Activated T-cell treated with anti-CD3 and anti-CD28 coated beads, Interleukin-2, amount 50 U/mL, for 72 hours (primary cell): ENCODE measurements at regions not wholly inside any gene's neighbourhood (a gene's known extent, or its start where the extent isn't known, plus 50 kb on each side); places are given as distances from the start of the nearest gene placed in this dataset.
"Not testable (repeated sequence)": the region's sequence is repeated elsewhere in the genome, so short reads cannot be mapped to it uniquely, and the experiment has no call there.

ENCODE experiments used
- ATAC-seq, 2 donors: fragments of 150-1000 bp; cut with Tn5 transposase; replicated peaks in 1 of 2; 2 replicates each; pipeline ENCODE4 v1.10.0; 2021; ENCODE audit warnings: moderate library complexity in 2 of 2, mild to moderate bottlenecking in 1 of 2
- DNase-seq, 2 donors: peaks; one replicate each; pipeline ENCODE4 v3.0.0; 2021 to 2022; ENCODE audit warnings: mixed read lengths in 1 of 2
- H3K27ac Mint-ChIP-seq: one replicate; pipeline ENCODE4 v1.8.0; 2022; ENCODE audit warnings: mild to moderate bottlenecking, moderate library complexity, mixed read lengths
- H3K27me3 Mint-ChIP-seq: one replicate; pipeline ENCODE4 v1.8.0; 2022; ENCODE audit warnings: low read depth, mixed read lengths
- H3K36me3 Mint-ChIP-seq, 2 donors: one replicate each; pipeline ENCODE4 v1.8.0; 2022; ENCODE audit warnings: mixed read lengths in 2 of 2, mild to moderate bottlenecking in 1 of 2; ENCODE audit not compliant: insufficient read depth in 2 of 2
- H3K4me1 Mint-ChIP-seq: one replicate; pipeline ENCODE4 v1.8.0; 2022; ENCODE audit warnings: low read depth, mixed read lengths
- H3K4me3 Mint-ChIP-seq, 2 donors: one replicate each; pipeline ENCODE4 v1.8.0; 2022; ENCODE audit warnings: mild to moderate bottlenecking in 2 of 2, mixed read lengths in 2 of 2, moderate library complexity in 2 of 2
- H3K9me3 Mint-ChIP-seq, 2 donors: one replicate each; pipeline ENCODE4 v1.8.0; 2022; ENCODE audit warnings: mixed read lengths in 2 of 2

GRCh38 chr13:47726394-47726793 is 274.7 kb downstream of the SUCLA2 start:
- H3K36me3 Mint-ChIP-seq = no peaks in the 10 kb centered on the region
- no peaks in the 10 kb centered on the region for H3K27me3 Mint-ChIP-seq
- no peaks in the 10 kb centered on the region for H3K9me3 Mint-ChIP-seq
- DNase-seq = no peak
- no peak overlapping the region for H3K27ac Mint-ChIP-seq
- no peak for ATAC-seq
- H3K4me1 Mint-ChIP-seq = no peaks in the 10 kb centered on the region
- no peak overlapping the region for H3K4me3 Mint-ChIP-seq

- Mint-ChIP-seq H3K27ac (no peak overlapping the region), H3K9me3 (no peaks in the 10 kb centered on the region), H3K4me3 (no peak overlapping the region), H3K4me1 (no peaks in the 10 kb centered on the region), H3K27me3 (no peaks in the 10 kb centered on the region), H3K36me3 (no peaks in the 10 kb centered on the region)
- no peak for ATAC-seq
- DNase-seq = no peak
Observed at GRCh38 chr13:47723898-47724297, 277.2 kb downstream of the SUCLA2 start.

- H3K4me3 Mint-ChIP-seq = no peak overlapping the region
- no peaks in the 10 kb centered on the region for H3K9me3 Mint-ChIP-seq
- H3K4me1 Mint-ChIP-seq = no peaks in the 10 kb centered on the region
- no peaks in the 10 kb centered on the region for H3K27me3 Mint-ChIP-seq
- H3K36me3 Mint-ChIP-seq = no peaks in the 10 kb centered on the region
- ATAC-seq (no peak), DNase-seq (no peak)
- no peak overlapping the region for H3K27ac Mint-ChIP-seq
Observed at GRCh38 chr13:47719164-47719563, 281.9 kb downstream of the SUCLA2 start.

- DNase-seq (no peak), ATAC-seq (no peak)
- Mint-ChIP-seq H3K36me3 (no peaks in the 10 kb centered on the region), H3K9me3 (peaks cover 0 to 1% of the 10 kb centered on the region in 2 donors), H3K4me1 (no peaks in the 10 kb centered on the region), H3K27ac (no peak overlapping the region), H3K4me3 (no peak overlapping the region), H3K27me3 (no peaks in the 10 kb centered on the region)
Observed at GRCh38 chr13:47718556-47718955, 282.5 kb downstream of the SUCLA2 start.

- Mint-ChIP-seq H3K27ac (no peak overlapping the region), H3K9me3 (peaks cover 0 to 3% of the 10 kb centered on the region in 2 donors), H3K4me1 (peaks cover 6% of the 10 kb centered on the region), H3K27me3 (peaks cover 18% of the 10 kb centered on the region), H3K36me3 (peaks cover 0 to 3% of the 10 kb centered on the region in 2 donors), H3K4me3 (no peak overlapping the region)
- ATAC-seq (peak in 1 of 2 donors; percentile 67), DNase-seq (no peak)
Observed at GRCh38 chr13:47708386-47708785, 292.7 kb downstream of the SUCLA2 start.

GRCh38 chr13:47707414-47707813 is 293.7 kb downstream of the SUCLA2 start:
- Mint-ChIP-seq H3K36me3 (peaks cover 0 to 3% of the 10 kb centered on the region in 2 donors), H3K27ac (no peak overlapping the region), H3K4me3 (no peak overlapping the region), H3K27me3 (peaks cover 18% of the 10 kb centered on the region), H3K9me3 (peaks cover 0 to 3% of the 10 kb centered on the region in 2 donors), H3K4me1 (peaks cover 6% of the 10 kb centered on the region)
- ATAC-seq (peak in 1 of 2 donors; percentile 39), DNase-seq (no peak)

GRCh38 chr13:47705185-47705584 is 295.9 kb downstream of the SUCLA2 start:
- Mint-ChIP-seq H3K4me3 (no peak overlapping the region), H3K27me3 (peaks cover 7% of the 10 kb centered on the region), H3K9me3 (no peaks in the 10 kb centered on the region), H3K27ac (no peak overlapping the region), H3K4me1 (peaks cover 6% of the 10 kb centered on the region), H3K36me3 (no peaks in the 10 kb centered on the region)
- DNase-seq (no peak), ATAC-seq (no peak)

GRCh38 chr13:47696674-47697073 is 304.4 kb downstream of the SUCLA2 start:
- Mint-ChIP-seq H3K36me3 (no peaks in the 10 kb centered on the region), H3K27ac (no peak overlapping the region), H3K4me3 (no peak overlapping the region), H3K9me3 (no peaks in the 10 kb centered on the region), H3K27me3 (no peaks in the 10 kb centered on the region), H3K4me1 (no peaks in the 10 kb centered on the region)
- DNase-seq = no peak
- no peak for ATAC-seq

- Mint-ChIP-seq H3K9me3 (peaks cover 0 to 2% of the 10 kb centered on the region in 2 donors), H3K27ac (no peak overlapping the region), H3K4me3 (no peak overlapping the region), H3K36me3 (no peaks in the 10 kb centered on the region), H3K27me3 (no peaks in the 10 kb centered on the region), H3K4me1 (no peaks in the 10 kb centered on the region)
- DNase-seq = no peak
- ATAC-seq = no peak
Observed at GRCh38 chr13:47687577-47687976, 313.5 kb downstream of the SUCLA2 start.

GRCh38 chr13:47685156-47685555 is 315.9 kb downstream of the SUCLA2 start:
- not testable (repeated sequence) for H3K27me3 Mint-ChIP-seq, H3K4me1 Mint-ChIP-seq, DNase-seq, H3K36me3 Mint-ChIP-seq, ATAC-seq, H3K27ac Mint-ChIP-seq, H3K4me3 Mint-ChIP-seq, H3K9me3 Mint-ChIP-seq

- no peak for ATAC-seq
- Mint-ChIP-seq H3K36me3 (no peaks in the 10 kb centered on the region), H3K4me3 (no peak overlapping the region), H3K4me1 (no peaks in the 10 kb centered on the region), H3K9me3 (peaks cover 0 to 2% of the 10 kb centered on the region in 2 donors), H3K27ac (no peak overlapping the region), H3K27me3 (no peaks in the 10 kb centered on the region)
- no peak for DNase-seq
Observed at GRCh38 chr13:47680748-47681147, 320.3 kb downstream of the SUCLA2 start.

- ATAC-seq (no peak), DNase-seq (no peak)
- Mint-ChIP-seq H3K27ac (no peak overlapping the region), H3K4me3 (no peak overlapping the region), H3K36me3 (no peaks in the 10 kb centered on the region), H3K27me3 (no peaks in the 10 kb centered on the region), H3K4me1 (no peaks in the 10 kb centered on the region), H3K9me3 (peaks cover 0 to 2% of the 10 kb centered on the region in 2 donors)
Observed at GRCh38 chr13:47679401-47679800, 321.7 kb downstream of the SUCLA2 start.

GRCh38 chr13:47678201-47678968 is 322.7 kb downstream of the SUCLA2 start:
- H3K4me3 Mint-ChIP-seq = no peak overlapping the region
- H3K4me1 Mint-ChIP-seq = no peaks in the 10 kb centered on the region
- H3K27ac Mint-ChIP-seq = no peak overlapping the region
- no peaks in the 10 kb centered on the region for H3K36me3 Mint-ChIP-seq
- no peaks in the 10 kb centered on the region for H3K9me3 Mint-ChIP-seq
- no peaks in the 10 kb centered on the region for H3K27me3 Mint-ChIP-seq
- ATAC-seq (no peak), DNase-seq (no peak)

GRCh38 chr13:47675871-47676270 is 325.2 kb downstream of the SUCLA2 start:
- H3K9me3 Mint-ChIP-seq = no peaks in the 10 kb centered on the region
- H3K36me3 Mint-ChIP-seq = no peaks in the 10 kb centered on the region
- ATAC-seq (no peak), DNase-seq (no peak)
- no peaks in the 10 kb centered on the region for H3K4me1 Mint-ChIP-seq
- H3K27ac Mint-ChIP-seq = no peak overlapping the region
- H3K4me3 Mint-ChIP-seq = no peak overlapping the region
- no peaks in the 10 kb centered on the region for H3K27me3 Mint-ChIP-seq
